NCI-H774 (cell line): ENCODE measurements at regions not wholly inside any gene's neighbourhood (a gene's known extent, or its start where the extent isn't known, plus 50 kb on each side); places are given as distances from the start of the nearest gene placed in this dataset.

ENCODE experiments used
- DNase-seq: peaks from one replicate; lab custom pipeline; 2025; lab: John Stamatoyannopoulos, UW

GRCh38 chr13:110773480-110773879 lies 60.0 kb downstream of the ING1 start:
- no peak for DNase-seq

GRCh38 chr13:110774051-110774450 lies 60.6 kb downstream of the ING1 start:
- DNase-seq, result peak; percentile 59

- DNase-seq, result no peak
Observed at GRCh38 chr13:110774490-110774889, 61.0 kb downstream of the ING1 start.

GRCh38 chr13:110775576-110775975 lies 62.1 kb downstream of the ING1 start:
- no peak for DNase-seq

- DNase-seq, result no peak
Observed at GRCh38 chr13:110777251-110777820, 63.8 kb downstream of the ING1 start.

GRCh38 chr13:110779022-110779421 lies 65.5 kb downstream of the ING1 start:
- no peak for DNase-seq

GRCh38 chr13:110780422-110780821 lies 66.9 kb downstream of the ING1 start:
- no peak for DNase-seq

GRCh38 chr13:110782185-110782584 lies 68.7 kb downstream of the ING1 start:
- no peak for DNase-seq

- no peak for DNase-seq
Observed at GRCh38 chr13:110784704-110785103, 71.2 kb downstream of the ING1 start.

- DNase-seq, result no peak
Observed at GRCh38 chr13:110788778-110789177, 75.3 kb downstream of the ING1 start.

GRCh38 chr13:110789871-110790270 lies 76.4 kb downstream of the ING1 start:
- no peak for DNase-seq

GRCh38 chr13:110790371-110790770 lies 76.9 kb downstream of the ING1 start:
- DNase-seq, result no peak

- no peak for DNase-seq
Observed at GRCh38 chr13:110794209-110794608, 80.7 kb downstream of the ING1 start.

- DNase-seq, result peak; percentile 63
Observed at GRCh38 chr13:110797230-110797877, 83.9 kb downstream of the ING1 start.

- no peak for DNase-seq
Observed at GRCh38 chr13:110798081-110798994, 84.8 kb downstream of the ING1 start.

GRCh38 chr13:110799246-110800236 lies 86.0 kb downstream of the ING1 start:
- no peak for DNase-seq

- no peak for DNase-seq
Observed at GRCh38 chr13:110801044-110801443, 87.5 kb downstream of the ING1 start.

GRCh38 chr13:110802260-110802659 lies 88.8 kb downstream of the ING1 start:
- no peak for DNase-seq

- DNase-seq, result no peak
Observed at GRCh38 chr13:110806636-110807035, 93.1 kb downstream of the ING1 start.

GRCh38 chr13:110807546-110807945 lies 94.0 kb downstream of the ING1 start:
- DNase-seq, result no peak

- no peak for DNase-seq
Observed at GRCh38 chr13:110808138-110808537, 94.6 kb downstream of the ING1 start.
